ENCODE measurements at regions not wholly inside any gene's neighbourhood (a gene's known extent, or its start where the extent isn't known, plus 50 kb on each side); places are given as distances from the start of the nearest gene placed in this dataset.

DNA sequence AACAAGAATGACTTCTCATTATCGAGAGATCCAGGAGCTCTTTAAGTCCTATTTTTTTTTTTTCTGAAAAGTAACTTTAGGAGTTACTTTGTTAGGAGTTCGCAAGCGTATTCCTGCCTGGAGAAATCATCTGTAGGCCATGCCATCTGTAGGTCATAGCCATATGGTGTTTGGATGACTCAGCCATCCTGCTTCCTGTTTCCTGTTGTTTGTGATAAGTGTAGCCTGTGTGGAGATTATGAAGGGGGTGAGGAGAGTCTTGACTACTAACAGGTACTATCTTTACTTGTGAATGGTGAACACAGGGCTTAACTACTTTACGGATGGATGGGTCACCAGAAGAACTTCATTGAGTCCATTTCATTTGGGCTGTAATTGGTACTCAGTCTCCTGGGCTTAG is 327.2 kb downstream of the PTPRU start:
- ChIA-PET POLR2A (no interaction called here), RAD21 (ENCODE audit: low non-redundant PET in 1 of 2, low total read pairs in 2 of 2, uncharacterized antibody in 2 of 2, unreplicated experiment in 2 of 2) (no interaction called here), CTCF (no interaction called here)
- Histone ChIP-seq H3K4me3 (replicated peaks in 1 of 2; ENCODE audit: low read depth in 1 of 2, low read length in 2 of 2) (no peak overlapping the region), H3K4me1 (ENCODE audit: control insufficient read depth in 1 of 2, insufficient read depth in 2 of 2, low read length in 2 of 2) (0 out of 4 replicates have a peak, but pooled peaks cover 0 to 3% of the 10 kb centered on the region in 2 experiments), H3K9me3 (ENCODE audit: control insufficient read depth in 1 of 2, insufficient read depth in 1 of 2, low read depth in 1 of 2, low read length in 2 of 2) (peaks cover 14 to 24% of the 10 kb centered on the region in 2 experiments; a peak in 2 of 4 replicates), H3K9me2 (ENCODE audit: insufficient read depth) (no peaks in the 10 kb centered on the region), H3K27me3 (ENCODE audit: insufficient read depth, low read length) (no peaks in the 10 kb centered on the region), H3K27ac (ENCODE audit: low read depth, low read length) (no peak overlapping the region), H3K79me2 (ENCODE audit: insufficient read depth, low read length) (no peaks in the 10 kb centered on the region), H3K4me2 (ENCODE audit: low read length) (no peak overlapping the region), H3K36me3 (ENCODE audit: control insufficient read depth in 1 of 2, insufficient read depth in 2 of 2, low read length in 2 of 2) (no peaks in the 10 kb centered on the region), H3K9ac (ENCODE audit: low read length) (no peak overlapping the region), H2AFZ (ENCODE audit: low read depth, low read length, poor library complexity, severe bottlenecking) (no peak overlapping the region), H4K20me1 (ENCODE audit: insufficient read depth) (no peaks in the 10 kb centered on the region)
- intact Hi-C loops (cut with micrococcal nuclease), result no loop called here
- TF ChIP-seq ZNF274 (IDR thresholded peaks at IDR 0.05; ENCODE audit: low read depth, low read length) (no peak), ELF1 (IDR thresholded peaks at IDR 0.05; ENCODE audit: borderline replicate concordance, low read depth) (no peak), EZH2 (IDR thresholded peaks at IDR 0.05) (no peak), RAD21 (IDR thresholded peaks at IDR 0.05; ENCODE audit: low read depth) (no peak)
- DNase-seq (ENCODE audit: low read depth, low spot score) (no peak), ATAC-seq (no peak)
- BruUV-seq (replicated peaks), result no TSS peak

GRCh38 chr1:29563092-29563491 is 326.8 kb downstream of the PTPRU start:
- Histone ChIP-seq H3K36me3 (ENCODE audit: control insufficient read depth in 1 of 2, insufficient read depth in 2 of 2, low read length in 2 of 2) (no peaks in the 10 kb centered on the region), H3K4me2 (ENCODE audit: low read length) (no peak overlapping the region), H3K9me3 (ENCODE audit: control insufficient read depth in 1 of 2, insufficient read depth in 1 of 2, low read depth in 1 of 2, low read length in 2 of 2) (peaks cover 14 to 24% of the 10 kb centered on the region in 2 experiments; a peak in 2 of 4 replicates), H3K27me3 (ENCODE audit: insufficient read depth, low read length) (no peaks in the 10 kb centered on the region), H4K20me1 (ENCODE audit: insufficient read depth) (no peaks in the 10 kb centered on the region), H2AFZ (ENCODE audit: low read depth, low read length, poor library complexity, severe bottlenecking) (no peak overlapping the region), H3K79me2 (ENCODE audit: insufficient read depth, low read length) (no peaks in the 10 kb centered on the region), H3K4me3 (replicated peaks in 1 of 2; ENCODE audit: low read depth in 1 of 2, low read length in 2 of 2) (no peak overlapping the region), H3K4me1 (ENCODE audit: control insufficient read depth in 1 of 2, insufficient read depth in 2 of 2, low read length in 2 of 2) (0 out of 4 replicates have a peak, but pooled peaks cover 0 to 3% of the 10 kb centered on the region in 2 experiments), H3K27ac (ENCODE audit: low read depth, low read length) (no peak overlapping the region), H3K9me2 (ENCODE audit: insufficient read depth) (no peaks in the 10 kb centered on the region), H3K9ac (ENCODE audit: low read length) (no peak overlapping the region)
- ATAC-seq, result no peak
- peak; percentile 82; the same call in 1 of the 2 replicates for TF ChIP-seq CBX3 (IDR thresholded peaks at IDR 0.05; ENCODE audit: low read depth)
- TF ChIP-seq, protein P1, sequence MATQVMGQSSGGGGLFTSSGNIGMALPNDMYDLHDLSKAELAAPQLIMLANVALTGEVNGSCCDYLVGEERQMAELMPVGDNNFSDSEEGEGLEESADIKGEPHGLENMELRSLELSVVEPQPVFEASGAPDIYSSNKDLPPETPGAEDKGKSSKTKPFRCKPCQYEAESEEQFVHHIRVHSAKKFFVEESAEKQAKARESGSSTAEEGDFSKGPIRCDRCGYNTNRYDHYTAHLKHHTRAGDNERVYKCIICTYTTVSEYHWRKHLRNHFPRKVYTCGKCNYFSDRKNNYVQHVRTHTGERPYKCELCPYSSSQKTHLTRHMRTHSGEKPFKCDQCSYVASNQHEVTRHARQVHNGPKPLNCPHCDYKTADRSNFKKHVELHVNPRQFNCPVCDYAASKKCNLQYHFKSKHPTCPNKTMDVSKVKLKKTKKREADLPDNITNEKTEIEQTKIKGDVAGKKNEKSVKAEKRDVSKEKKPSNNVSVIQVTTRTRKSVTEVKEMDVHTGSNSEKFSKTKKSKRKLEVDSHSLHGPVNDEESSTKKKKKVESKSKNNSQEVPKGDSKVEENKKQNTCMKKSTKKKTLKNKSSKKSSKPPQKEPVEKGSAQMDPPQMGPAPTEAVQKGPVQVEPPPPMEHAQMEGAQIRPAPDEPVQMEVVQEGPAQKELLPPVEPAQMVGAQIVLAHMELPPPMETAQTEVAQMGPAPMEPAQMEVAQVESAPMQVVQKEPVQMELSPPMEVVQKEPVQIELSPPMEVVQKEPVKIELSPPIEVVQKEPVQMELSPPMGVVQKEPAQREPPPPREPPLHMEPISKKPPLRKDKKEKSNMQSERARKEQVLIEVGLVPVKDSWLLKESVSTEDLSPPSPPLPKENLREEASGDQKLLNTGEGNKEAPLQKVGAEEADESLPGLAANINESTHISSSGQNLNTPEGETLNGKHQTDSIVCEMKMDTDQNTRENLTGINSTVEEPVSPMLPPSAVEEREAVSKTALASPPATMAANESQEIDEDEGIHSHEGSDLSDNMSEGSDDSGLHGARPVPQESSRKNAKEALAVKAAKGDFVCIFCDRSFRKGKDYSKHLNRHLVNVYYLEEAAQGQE (IDR thresholded peaks at IDR 0.05; ENCODE audit: low read depth), result no peak
- peak; percentile 22 for DNase-seq (ENCODE audit: low read depth, low spot score)
- POLR2A ChIA-PET, result no interaction called here
- RAD21 ChIA-PET (ENCODE audit: low non-redundant PET in 1 of 2, low total read pairs in 2 of 2, uncharacterized antibody in 2 of 2, unreplicated experiment in 2 of 2), result no interaction called here
- CTCF ChIA-PET, result no interaction called here
- no TSS peak for BruUV-seq (replicated peaks)
- intact Hi-C loops (cut with micrococcal nuclease), result no loop called here

All from HCT116 (cell line).